ENCODE measurements at regions not wholly inside any gene's neighbourhood (a gene's known extent, or its start where the extent isn't known, plus 50 kb on each side); places are given as distances from the start of the nearest gene placed in this dataset.
"Not testable (repeated sequence)": the region's sequence is repeated elsewhere in the genome, so short reads cannot be mapped to it uniquely, and the experiment has no call there.

- H3K27me3 ChIP-seq, result no peaks in the 10 kb centered on the region
- no peaks in the 10 kb centered on the region for H3K9me3 ChIP-seq
- no peak for DNase-seq
- intact Hi-C loops (cut with DNase I), result no loop called here
- H3K4me1 ChIP-seq, result no peaks in the 10 kb centered on the region
- H3K4me3 ChIP-seq, result no peak overlapping the region
- no peaks in the 10 kb centered on the region for H3K36me3 ChIP-seq
- WGBS, 2 donors, result 64 to 68% methylated on average over 2 of the region's 2 CpGs
- TF ChIP-seq CTCF (IDR thresholded peaks at IDR 0.05) (no peak), POLR2A (IDR thresholded peaks at IDR 0.05) (no peak)
- H3K27ac ChIP-seq, result no peak overlapping the region
Measured at GRCh38 chr16:13631213-13631767, 288.7 kb upstream of the ERCC4 start.

GRCh38 chr16:13631916-13632315 is 288.0 kb upstream of the ERCC4 start:
- TF ChIP-seq POLR2A (IDR thresholded peaks at IDR 0.05), result no peak
- TF ChIP-seq CTCF (IDR thresholded peaks at IDR 0.05), result no peak
- H3K36me3 ChIP-seq, result no peaks in the 10 kb centered on the region
- no peak overlapping the region for H3K27ac ChIP-seq
- no peaks in the 10 kb centered on the region for H3K4me1 ChIP-seq
- WGBS, 2 donors, result 47 to 63% methylated on average over 4 of the region's 4 CpGs
- no peaks in the 10 kb centered on the region for H3K9me3 ChIP-seq
- H3K4me3 ChIP-seq, result no peak overlapping the region
- intact Hi-C loops (cut with DNase I), result no loop called here
- no peak for DNase-seq
- no peaks in the 10 kb centered on the region for H3K27me3 ChIP-seq

GRCh38 chr16:13632504-13632903 is 287.4 kb upstream of the ERCC4 start:
- H3K27ac ChIP-seq; H3K4me1 ChIP-seq; H3K4me3 ChIP-seq; DNase-seq; H3K27me3 ChIP-seq; H3K9me3 ChIP-seq; intact Hi-C loops (cut with DNase I); H3K36me3 ChIP-seq: not testable (repeated sequence)
- 60 to 70% methylated on average over 6 of the region's 6 CpGs for WGBS, 2 donors

- intact Hi-C loops (cut with DNase I), result no loop called here
- TF ChIP-seq POLR2A (IDR thresholded peaks at IDR 0.05) (no peak), CTCF (IDR thresholded peaks at IDR 0.05) (no peak)
Measured at GRCh38 chr16:13633391-13633861, 286.5 kb upstream of the ERCC4 start.

GRCh38 chr16:13634253-13634652 is 285.7 kb upstream of the ERCC4 start:
- H3K4me3 ChIP-seq, result no peak overlapping the region
- no peak for TF ChIP-seq POLR2A (IDR thresholded peaks at IDR 0.05)
- no peak for TF ChIP-seq CTCF (IDR thresholded peaks at IDR 0.05)
- intact Hi-C loops (cut with DNase I), result no loop called here
- H3K36me3 ChIP-seq, result no peaks in the 10 kb centered on the region
- no peaks in the 10 kb centered on the region for H3K27me3 ChIP-seq
- H3K27ac ChIP-seq, result no peak overlapping the region
- H3K9me3 ChIP-seq, result no peaks in the 10 kb centered on the region
- WGBS, 2 donors, result 94 to 100% methylated on average over 1 of the region's 1 CpG
- no peaks in the 10 kb centered on the region for H3K4me1 ChIP-seq
- DNase-seq, result no peak

More at GRCh38 chr16:13633391-13633861, 286.5 kb upstream of the ERCC4 start:
- DNase-seq, result no peak
- H3K9me3 ChIP-seq, result no peaks in the 10 kb centered on the region
- no peaks in the 10 kb centered on the region for H3K27me3 ChIP-seq
- no peak overlapping the region for H3K27ac ChIP-seq
- H3K4me3 ChIP-seq, result no peak overlapping the region
- WGBS, 2 donors, result 69 to 70% methylated on average over 5 of the region's 5 CpGs
- H3K4me1 ChIP-seq, result no peaks in the 10 kb centered on the region
- no peaks in the 10 kb centered on the region for H3K36me3 ChIP-seq

- Histone ChIP-seq H3K27ac (no peak overlapping the region), H3K4me1 (no peaks in the 10 kb centered on the region), H3K27me3 (no peaks in the 10 kb centered on the region), H3K36me3 (no peaks in the 10 kb centered on the region), H3K9me3 (no peaks in the 10 kb centered on the region), H3K4me3 (no peak overlapping the region)
- 80 to 91% methylated on average over 5 to 6 of the region's 6 CpGs for WGBS, 2 donors
- intact Hi-C loops (cut with DNase I), result no loop called here
- no peak for DNase-seq
- TF ChIP-seq CTCF (IDR thresholded peaks at IDR 0.05) (no peak), POLR2A (IDR thresholded peaks at IDR 0.05) (no peak)
Measured at GRCh38 chr16:13634959-13635358, 285.0 kb upstream of the ERCC4 start.
